HG02678 (cell line): ENCODE measurements at regions not wholly inside any gene's neighbourhood (a gene's known extent, or its start where the extent isn't known, plus 50 kb on each side); places are given as distances from the start of the nearest gene placed in this dataset.

Experiments used
- ATAC-seq: cut with Tn5 transposase; IDR thresholded peaks from one replicate; pipeline ENCODE4 v1.9.1; 2021; ENCODE audit warnings: mild to moderate bottlenecking, moderate library complexity; ENCODE audit not compliant: unreplicated experiment

DNA sequence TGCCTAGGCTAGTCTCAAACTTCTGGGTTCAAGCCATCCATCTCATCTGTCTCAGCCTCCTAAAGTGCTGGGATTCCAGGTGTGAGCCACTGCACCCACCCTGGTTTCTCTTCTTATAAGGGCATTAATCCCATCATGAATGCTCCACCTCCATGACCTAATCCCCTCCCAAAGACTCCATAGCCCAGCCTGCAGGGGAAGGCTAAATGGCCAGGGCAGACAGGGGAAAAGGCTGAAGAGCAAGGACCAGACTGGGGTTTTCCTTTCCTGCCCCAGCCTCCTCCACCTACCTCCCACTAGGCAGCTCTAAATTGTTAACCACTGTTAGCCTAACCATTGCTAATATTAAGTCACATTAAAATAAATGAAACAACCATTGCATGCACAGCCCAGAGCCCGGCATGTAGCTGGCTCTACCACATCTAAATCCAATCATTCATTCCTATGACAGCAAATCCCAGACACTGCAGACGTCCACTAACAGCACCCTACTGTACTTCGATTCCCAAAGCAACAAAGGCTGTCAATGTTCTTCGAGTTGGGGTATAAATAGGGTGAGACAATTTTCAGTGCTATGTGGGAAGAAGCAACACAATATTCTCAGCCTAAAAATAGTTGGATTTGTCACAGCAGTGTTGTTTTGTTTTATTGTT lies 243.2 kb upstream of the ARID1B start:
- ATAC-seq: no peak

- ATAC-seq: no peak
Measured at GRCh38 chr6:156526081-156526480, 251.1 kb upstream of the ARID1B start.

DNA sequence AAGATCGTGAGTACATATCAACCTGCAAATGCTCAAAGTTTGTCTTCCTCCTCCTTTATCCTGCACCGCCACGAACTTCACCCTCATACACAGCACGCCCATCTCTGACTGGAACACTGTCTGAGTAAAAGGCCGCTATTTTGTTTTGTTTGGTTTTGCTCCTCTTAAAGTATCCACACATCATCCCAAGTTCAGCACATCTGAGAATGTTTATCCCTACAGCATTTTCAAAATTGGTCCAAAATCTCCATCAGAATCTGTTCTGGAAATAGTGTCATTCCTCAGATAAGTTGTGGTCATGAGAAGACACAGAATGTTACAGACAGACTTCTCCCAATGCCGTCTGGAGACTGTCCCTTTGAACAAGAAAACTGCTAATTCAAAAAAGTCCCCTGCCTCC lies 251.6 kb upstream of the ARID1B start:
- ATAC-seq: no peak

DNA sequence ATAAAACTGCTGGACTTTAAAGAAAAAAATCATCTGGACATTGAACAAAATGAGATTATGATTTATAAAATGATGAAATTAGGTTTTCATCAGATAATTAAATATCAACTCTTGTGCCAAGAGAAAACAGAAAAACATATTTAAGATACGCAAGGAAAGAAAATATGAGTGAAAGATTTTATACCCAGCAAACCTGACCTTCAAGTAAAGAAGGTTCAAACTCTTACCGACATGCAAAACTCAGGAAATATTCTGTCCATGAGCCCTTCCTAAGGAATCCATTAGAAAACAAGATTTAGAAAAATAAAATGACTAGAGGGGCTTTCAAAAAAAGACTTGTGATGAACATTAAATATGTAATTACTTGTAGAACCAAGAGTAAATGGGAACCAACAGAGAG lies 257.2 kb upstream of the ARID1B start:
- no peak for ATAC-seq

- no peak for ATAC-seq
Measured at GRCh38 chr6:156517088-156517487, 260.1 kb upstream of the ARID1B start.

- ATAC-seq: no peak
Measured at GRCh38 chr6:156515242-156515641, 261.9 kb upstream of the ARID1B start.

- no peak for ATAC-seq
Measured at GRCh38 chr6:156513504-156513903, 263.7 kb upstream of the ARID1B start.

DNA sequence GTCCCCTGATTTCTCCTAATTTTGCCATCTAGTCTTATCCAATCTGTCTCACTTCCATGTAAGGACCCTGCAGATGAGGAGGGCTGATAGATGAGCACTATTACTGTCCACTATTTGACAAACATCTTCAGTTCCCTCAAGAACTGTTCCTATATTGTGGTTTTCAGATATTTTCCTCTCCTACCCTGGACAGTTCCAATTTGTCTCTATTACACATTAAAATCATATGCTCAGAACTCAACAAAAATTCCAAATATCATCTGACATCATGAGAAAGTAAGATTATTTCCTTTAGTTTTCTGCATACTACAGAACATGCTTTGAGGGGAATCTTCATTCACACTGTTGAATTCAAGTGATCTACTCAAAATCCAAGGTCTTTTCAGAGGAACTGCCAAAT lies 265.6 kb upstream of the ARID1B start:
- no peak for ATAC-seq

- no peak for ATAC-seq
Measured at GRCh38 chr6:156511051-156511450, 266.1 kb upstream of the ARID1B start.

DNA sequence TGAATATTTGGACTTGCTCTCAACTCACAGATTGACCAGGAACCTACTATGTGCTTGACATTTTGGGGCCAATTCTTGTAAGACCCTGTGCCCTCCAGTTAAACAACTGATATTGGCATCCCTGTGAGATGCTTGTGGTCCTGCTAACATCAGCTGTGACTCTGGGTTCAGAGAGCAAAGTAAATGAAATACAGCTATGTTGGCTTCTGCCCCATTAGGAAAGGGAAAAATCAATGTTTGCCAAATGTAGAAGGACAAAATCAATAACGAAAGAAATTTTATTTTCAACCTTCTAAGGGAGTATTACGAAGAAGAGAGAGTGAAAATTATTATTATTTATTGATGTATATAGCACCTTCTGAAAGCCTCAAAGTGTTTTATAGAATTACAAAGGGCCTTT lies 266.9 kb upstream of the ARID1B start:
- ATAC-seq: no peak

- no peak for ATAC-seq
Measured at GRCh38 chr6:156509496-156509895, 267.7 kb upstream of the ARID1B start.

DNA sequence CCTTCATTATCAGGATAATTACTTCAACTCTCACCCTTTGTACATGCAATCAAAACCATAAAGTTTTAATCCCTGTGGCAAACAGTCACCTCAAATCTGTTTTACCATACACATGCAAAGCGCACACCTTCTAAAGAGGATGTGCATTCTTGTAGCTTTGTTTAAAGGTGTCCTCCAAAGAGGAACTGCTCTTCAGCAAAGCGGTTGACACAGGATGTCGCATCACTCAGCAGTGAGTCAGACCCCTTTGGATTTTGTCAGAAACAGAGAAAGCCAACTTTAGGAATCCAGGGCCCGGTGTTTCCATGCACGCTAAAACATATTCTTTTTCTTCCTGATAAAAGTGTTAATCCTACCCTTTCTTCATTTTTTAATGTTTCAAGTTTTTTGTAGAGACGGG lies 268.3 kb upstream of the ARID1B start:
- ATAC-seq: no peak

- no peak for ATAC-seq
Measured at GRCh38 chr6:156508126-156508525, 269.1 kb upstream of the ARID1B start.

DNA sequence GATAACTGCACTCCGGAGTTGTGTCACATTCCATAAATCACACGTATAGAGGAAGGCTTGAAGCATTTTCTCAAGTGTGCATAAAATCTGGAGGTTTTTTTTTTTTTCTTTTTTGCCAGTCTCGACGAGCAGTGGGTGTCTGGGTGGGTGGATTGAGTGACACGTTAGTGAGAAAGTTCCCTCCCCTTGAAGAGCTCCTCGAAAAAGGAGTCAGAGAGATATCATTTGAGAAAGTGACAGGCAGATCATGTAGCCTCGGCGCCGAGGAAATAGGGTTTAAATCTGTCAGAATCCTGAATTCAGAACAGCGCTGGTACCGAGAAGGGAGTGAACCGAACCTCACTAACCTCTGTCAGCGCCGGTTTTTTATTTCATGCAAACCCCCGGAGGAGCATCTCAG lies 269.5 kb upstream of the ARID1B start:
- no peak for ATAC-seq

GRCh38 chr6:156507106-156507505 lies 270.1 kb upstream of the ARID1B start:
- no peak for ATAC-seq

DNA sequence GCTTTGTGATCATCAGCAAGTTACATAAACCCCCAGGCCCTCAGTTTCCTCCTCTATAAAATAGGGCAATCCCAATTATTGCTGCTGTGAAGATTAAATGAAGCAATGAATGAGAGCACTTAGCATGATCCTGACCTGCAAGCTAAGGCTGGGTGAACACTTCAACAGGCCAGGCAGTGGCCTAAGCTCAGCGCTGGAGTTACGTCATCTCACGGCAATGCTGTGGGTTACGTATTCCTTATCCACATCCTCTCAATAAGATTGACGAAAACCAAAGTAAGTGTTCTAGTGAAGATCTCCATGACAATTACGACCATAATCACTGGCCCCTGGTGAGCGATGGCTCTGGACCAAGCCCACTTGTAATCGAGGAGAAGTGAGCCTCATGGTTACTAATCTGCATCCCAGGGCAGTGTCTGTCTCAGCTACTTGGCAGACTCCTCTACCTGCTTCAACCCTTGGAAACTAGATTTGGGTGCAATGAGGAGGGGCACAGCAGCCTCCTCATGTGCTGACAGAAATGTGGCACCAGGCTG lies 274.1 kb upstream of the ARID1B start:
- ATAC-seq: no peak

DNA sequence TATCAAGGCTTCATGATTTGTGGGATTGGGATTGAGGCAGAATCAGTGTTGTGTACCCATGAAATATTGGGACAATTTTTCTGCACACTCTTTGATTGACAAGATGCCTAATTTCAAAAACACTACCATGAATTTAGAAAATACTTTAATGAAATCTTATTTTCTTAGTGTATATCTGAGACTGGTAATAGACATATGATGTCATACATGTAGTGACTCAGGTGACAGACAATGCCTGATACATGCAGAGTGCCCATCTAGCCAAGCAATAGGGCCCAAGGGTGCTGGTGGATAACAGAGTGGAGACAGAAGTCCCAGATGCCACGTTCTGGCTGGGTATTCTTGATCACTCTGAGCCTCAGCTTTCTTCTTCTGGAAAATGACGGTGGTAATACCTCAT lies 279.6 kb upstream of the ARID1B start:
- no peak for ATAC-seq

- no peak for ATAC-seq
Measured at GRCh38 chr6:156487877-156488276, 289.3 kb upstream of the ARID1B start.

DNA sequence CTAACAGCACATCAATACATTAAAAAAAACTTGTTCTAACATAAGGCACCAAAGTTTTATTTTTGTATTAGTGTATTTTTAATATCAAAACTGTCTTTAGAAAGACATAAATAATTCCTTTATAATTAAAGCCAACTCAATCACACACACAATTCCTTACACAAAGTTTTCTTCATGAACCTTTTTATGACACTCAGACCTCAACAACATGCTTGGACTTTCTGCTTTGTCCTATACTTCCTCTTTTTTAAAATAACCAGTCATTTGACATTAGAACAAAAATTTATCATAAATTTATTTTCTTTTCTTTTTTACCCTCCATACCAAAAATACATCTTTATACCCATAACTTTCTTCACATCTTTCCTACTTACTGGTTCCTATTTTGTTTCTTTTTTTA lies 292.0 kb upstream of the ARID1B start:
- ATAC-seq: no peak

GRCh38 chr6:156474507-156475120 lies 302.6 kb upstream of the ARID1B start:
- ATAC-seq: peak; percentile 60

DNA sequence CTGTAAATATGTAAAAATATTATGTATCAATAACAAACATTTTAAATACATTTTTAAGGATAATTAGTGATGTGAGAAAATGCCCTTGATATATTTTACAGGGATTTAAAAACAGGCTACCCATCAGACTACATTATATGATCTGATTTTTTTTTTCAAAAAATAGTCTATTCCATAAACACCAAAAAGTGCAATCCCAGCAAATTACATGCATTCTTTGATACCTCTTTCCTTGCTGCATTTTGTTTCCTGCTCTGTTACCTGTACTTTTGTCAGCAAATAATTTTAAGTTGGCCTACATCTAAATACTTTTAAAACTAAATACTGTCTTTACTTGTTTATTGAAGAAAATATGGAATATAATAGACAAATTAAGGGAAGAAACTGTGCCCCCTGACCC lies 306.2 kb upstream of the ARID1B start:
- ATAC-seq: no peak

GRCh38 chr6:156464100-156464878 lies 312.9 kb upstream of the ARID1B start:
- no peak for ATAC-seq
